ENCODE measurements at regions not wholly inside any gene's neighbourhood (a gene's known extent, or its start where the extent isn't known, plus 50 kb on each side); places are given as distances from the start of the nearest gene placed in this dataset.
"Not testable (repeated sequence)": the region's sequence is repeated elsewhere in the genome, so short reads cannot be mapped to it uniquely, and the experiment has no call there.

DNA sequence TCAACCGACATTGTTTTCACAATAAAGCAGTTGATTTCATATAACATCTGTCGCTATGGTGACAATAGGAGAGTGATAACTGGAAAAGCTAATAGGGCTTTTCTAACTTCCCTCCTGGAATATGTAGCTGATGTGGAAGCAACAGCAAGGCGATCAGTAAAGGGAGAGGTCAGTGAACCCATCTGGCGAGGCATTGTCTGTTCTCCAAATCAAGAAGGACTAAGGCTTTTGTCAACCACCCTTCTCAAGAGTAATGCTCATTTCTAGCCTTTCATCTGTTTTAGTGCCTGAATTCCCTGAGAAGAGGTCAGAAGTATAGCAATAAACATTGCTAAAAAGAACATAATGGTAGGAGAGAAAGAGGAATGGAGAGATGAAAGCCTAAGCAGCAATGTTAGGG is 201.3 kb downstream of the AKAP7 start:
- H3K4me3 ChIP-seq (ENCODE audit: low read depth, low read length) = no peak overlapping the region
- no peak for DNase-seq (ENCODE audit: low read depth)
- TF ChIP-seq, protein P1, sequence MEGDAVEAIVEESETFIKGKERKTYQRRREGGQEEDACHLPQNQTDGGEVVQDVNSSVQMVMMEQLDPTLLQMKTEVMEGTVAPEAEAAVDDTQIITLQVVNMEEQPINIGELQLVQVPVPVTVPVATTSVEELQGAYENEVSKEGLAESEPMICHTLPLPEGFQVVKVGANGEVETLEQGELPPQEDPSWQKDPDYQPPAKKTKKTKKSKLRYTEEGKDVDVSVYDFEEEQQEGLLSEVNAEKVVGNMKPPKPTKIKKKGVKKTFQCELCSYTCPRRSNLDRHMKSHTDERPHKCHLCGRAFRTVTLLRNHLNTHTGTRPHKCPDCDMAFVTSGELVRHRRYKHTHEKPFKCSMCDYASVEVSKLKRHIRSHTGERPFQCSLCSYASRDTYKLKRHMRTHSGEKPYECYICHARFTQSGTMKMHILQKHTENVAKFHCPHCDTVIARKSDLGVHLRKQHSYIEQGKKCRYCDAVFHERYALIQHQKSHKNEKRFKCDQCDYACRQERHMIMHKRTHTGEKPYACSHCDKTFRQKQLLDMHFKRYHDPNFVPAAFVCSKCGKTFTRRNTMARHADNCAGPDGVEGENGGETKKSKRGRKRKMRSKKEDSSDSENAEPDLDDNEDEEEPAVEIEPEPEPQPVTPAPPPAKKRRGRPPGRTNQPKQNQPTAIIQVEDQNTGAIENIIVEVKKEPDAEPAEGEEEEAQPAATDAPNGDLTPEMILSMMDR (IDR thresholded peaks at IDR 0.05; ENCODE audit: low read depth, low read length) = no peak

DNA sequence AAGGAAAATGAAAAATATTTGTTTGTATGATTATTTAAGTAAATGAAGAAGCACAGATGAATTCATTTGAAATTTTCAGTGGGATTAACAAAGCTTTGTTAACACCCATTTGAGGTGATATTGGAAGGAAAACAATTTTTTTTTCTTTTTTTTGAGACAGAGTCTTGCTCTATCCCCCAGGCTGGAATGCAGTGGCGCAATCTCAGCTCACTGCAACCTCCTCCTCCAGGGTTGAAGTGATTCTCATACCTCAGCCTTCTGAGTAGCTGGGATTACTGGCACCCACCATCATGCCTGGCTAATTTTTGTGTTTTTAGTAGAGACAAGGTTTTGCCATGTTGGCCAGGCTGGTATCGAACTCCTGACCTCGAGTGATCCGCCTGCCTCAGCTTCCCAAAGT is 211.6 kb downstream of the AKAP7 start:
- DNase-seq (ENCODE audit: low read depth); H3K4me3 ChIP-seq (ENCODE audit: low read depth, low read length): not testable (repeated sequence)

DNA sequence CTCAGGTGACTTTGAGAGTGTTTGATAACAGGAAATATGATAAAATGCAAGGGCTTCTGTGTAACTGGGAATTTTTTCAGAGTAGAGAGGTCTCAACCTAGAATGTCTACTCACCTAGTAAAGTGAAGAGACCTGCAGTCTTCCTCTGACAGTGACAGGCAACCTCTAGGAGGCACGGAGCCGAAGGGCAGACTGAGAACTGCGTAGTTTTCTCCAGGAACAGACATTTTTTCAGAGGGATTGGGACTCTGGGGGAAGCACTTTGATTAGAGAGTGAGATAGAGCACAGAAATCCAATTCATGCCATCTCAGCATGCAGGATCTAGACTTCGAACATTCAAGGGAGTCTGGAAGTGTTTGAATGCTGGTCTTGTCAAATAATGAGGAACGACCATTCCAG is 213.3 kb downstream of the AKAP7 start:
- TF ChIP-seq POLR2A (IDR thresholded peaks at IDR 0.05; ENCODE audit: extremely low read depth, insufficient read length) (no peak), MYC (IDR thresholded peaks at IDR 0.05; ENCODE audit: low read depth, low read length) (no peak)
- TF ChIP-seq, protein P2, sequence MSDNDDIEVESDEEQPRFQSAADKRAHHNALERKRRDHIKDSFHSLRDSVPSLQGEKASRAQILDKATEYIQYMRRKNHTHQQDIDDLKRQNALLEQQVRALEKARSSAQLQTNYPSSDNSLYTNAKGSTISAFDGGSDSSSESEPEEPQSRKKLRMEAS (IDR thresholded peaks at IDR 0.05; ENCODE audit: low read depth, low read length) = no peak
- TF ChIP-seq, protein P1 (IDR thresholded peaks at IDR 0.05; ENCODE audit: low read depth, low read length) = no peak
- no peak overlapping the region for H3K4me3 ChIP-seq (ENCODE audit: low read depth, low read length)
- no peak for DNase-seq (ENCODE audit: low read depth)

DNA sequence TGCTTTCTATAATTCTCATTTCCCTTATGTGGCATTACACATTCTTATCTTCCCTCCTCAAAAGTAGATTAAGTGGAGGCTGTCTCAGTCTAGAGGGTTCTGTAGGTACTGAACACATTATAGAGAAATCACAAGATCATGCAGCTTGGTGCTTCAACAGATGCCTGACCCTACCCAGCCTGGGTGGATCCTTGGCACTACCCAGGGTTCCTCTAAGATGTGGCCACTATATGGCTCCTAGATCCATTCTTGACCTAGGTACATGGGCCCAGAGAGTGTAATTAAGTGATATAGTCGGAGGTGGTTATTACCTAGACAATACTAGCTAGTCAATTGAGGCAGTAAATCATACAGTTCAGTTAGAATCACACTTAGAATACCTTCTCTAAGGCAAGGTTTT is 213.9 kb downstream of the AKAP7 start:
- no peak overlapping the region for H3K4me3 ChIP-seq (ENCODE audit: low read depth, low read length)
- no peak for TF ChIP-seq MYC (IDR thresholded peaks at IDR 0.05; ENCODE audit: low read depth, low read length)
- TF ChIP-seq POLR2A (IDR thresholded peaks at IDR 0.05; ENCODE audit: extremely low read depth, insufficient read length) = no peak
- TF ChIP-seq, protein P1 (IDR thresholded peaks at IDR 0.05; ENCODE audit: low read depth, low read length) = no peak
- TF ChIP-seq, protein P2 (IDR thresholded peaks at IDR 0.05; ENCODE audit: low read depth, low read length) = no peak
- DNase-seq (ENCODE audit: low read depth) = no peak

DNA sequence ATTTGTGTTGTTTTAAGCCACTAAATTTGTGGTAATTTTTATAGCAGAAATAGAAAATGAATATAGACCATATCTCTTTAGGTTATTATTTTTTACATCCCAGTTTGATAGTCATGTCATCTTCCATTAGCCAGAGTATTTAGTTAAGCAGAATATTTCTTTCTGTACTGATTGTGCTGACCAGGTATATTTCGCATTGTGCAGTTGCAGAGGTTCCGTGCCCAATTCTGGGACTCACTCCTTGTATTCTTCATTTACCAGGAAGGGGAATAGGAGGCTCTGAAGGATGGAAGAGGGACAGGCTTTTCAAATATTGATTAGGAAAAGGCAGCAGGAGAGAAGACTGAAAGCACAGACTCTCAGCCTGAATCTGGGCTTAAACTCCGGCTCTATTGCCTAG is 217.8 kb downstream of the AKAP7 start:
- DNase-seq (ENCODE audit: low read depth) = no peak
- no peak overlapping the region for H3K4me3 ChIP-seq (ENCODE audit: low read depth, low read length)
- no peak for TF ChIP-seq POLR2A (IDR thresholded peaks at IDR 0.05; ENCODE audit: extremely low read depth, insufficient read length)
- TF ChIP-seq, protein P2 (IDR thresholded peaks at IDR 0.05; ENCODE audit: low read depth, low read length) = no peak

DNA sequence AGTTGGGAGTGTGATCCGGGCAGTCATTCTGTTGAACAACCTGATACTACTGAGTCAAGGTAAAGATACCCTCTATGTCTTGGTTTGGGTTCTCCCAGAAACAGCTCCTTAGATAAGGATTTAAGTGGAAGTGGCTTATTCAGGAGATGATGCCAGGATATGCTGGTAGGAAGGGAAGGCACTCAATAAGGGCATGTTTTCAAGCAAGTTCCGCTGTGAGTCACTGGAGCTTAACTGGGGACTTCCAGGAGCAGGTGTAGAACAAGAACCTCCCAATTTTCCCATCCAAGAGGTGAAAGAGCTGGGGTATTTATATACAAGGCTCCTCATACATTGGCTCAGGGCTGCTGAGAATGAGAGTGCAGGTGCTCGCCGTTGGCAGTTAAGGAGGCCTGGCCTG is 218.6 kb downstream of the AKAP7 start:
- TF ChIP-seq, protein P2 (IDR thresholded peaks at IDR 0.05; ENCODE audit: low read depth, low read length) = no peak
- TF ChIP-seq MYC (IDR thresholded peaks at IDR 0.05; ENCODE audit: low read depth, low read length) (no peak), POLR2A (IDR thresholded peaks at IDR 0.05; ENCODE audit: extremely low read depth, insufficient read length) (no peak)
- TF ChIP-seq, protein P1 (IDR thresholded peaks at IDR 0.05; ENCODE audit: low read depth, low read length) = no peak
- H3K4me3 ChIP-seq (ENCODE audit: low read depth, low read length) = no peak overlapping the region
- no peak for DNase-seq (ENCODE audit: low read depth)

DNA sequence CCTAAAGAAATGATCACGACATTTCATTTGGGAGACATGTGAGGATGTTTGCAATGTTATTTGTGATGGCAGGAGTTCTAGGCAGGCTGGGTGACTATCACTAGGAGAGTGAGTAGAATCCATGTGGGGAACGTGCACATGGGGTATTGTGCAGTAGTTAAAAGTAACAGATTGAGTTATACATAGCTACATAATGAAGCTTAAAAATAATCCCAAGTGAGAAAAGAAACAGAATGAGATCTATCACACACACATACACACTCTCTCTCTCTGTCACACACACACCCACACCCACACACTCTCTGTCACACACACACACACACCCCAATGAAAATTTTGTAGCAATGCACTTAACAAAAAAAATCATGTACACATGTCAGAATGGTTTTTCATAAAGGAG is 218.7 kb upstream of the ARG1 start:
- TF ChIP-seq, protein P1 (IDR thresholded peaks at IDR 0.05; ENCODE audit: low read depth, low read length) = no peak
- TF ChIP-seq, protein P2 (IDR thresholded peaks at IDR 0.05; ENCODE audit: low read depth, low read length) = no peak
- no peak for TF ChIP-seq POLR2A (IDR thresholded peaks at IDR 0.05; ENCODE audit: extremely low read depth, insufficient read length)
- no peak for TF ChIP-seq MYC (IDR thresholded peaks at IDR 0.05; ENCODE audit: low read depth, low read length)
- no peak overlapping the region for H3K4me3 ChIP-seq (ENCODE audit: low read depth, low read length)
- no peak for DNase-seq (ENCODE audit: low read depth)

All from NB4 (cell line).